HG03139 (cell line): ENCODE measurements at regions not wholly inside any gene's neighbourhood (a gene's known extent, or its start where the extent isn't known, plus 50 kb on each side); places are given as distances from the start of the nearest gene placed in this dataset.
"Not testable (repeated sequence)": the region's sequence is repeated elsewhere in the genome, so short reads cannot be mapped to it uniquely, and the experiment has no call there.

Source experiments
- ATAC-seq: cut with Tn5 transposase; IDR thresholded peaks from one replicate; pipeline ENCODE4 v1.9.1; 2021; ENCODE audit not compliant: unreplicated experiment

GRCh38 chr6:11428371-11428770, 109.2 kb upstream of the TMEM170B start:
- no peak for ATAC-seq

GRCh38 chr6:11427723-11428245, 109.8 kb upstream of the TMEM170B start:
- no peak for ATAC-seq

GRCh38 chr6:11427091-11427722, 110.3 kb upstream of the TMEM170B start:
- no peak for ATAC-seq

- no peak for ATAC-seq
Measured at GRCh38 chr6:11426571-11426970, 111.0 kb upstream of the TMEM170B start.

GRCh38 chr6:11425876-11426275, 111.7 kb upstream of the TMEM170B start:
- ATAC-seq, result no peak

GRCh38 chr6:11425431-11425871, 112.1 kb upstream of the TMEM170B start:
- ATAC-seq, result no peak

- ATAC-seq, result no peak
Measured at GRCh38 chr6:11424395-11425034, 113.0 kb upstream of the TMEM170B start.

- no peak for ATAC-seq
Measured at GRCh38 chr6:11423667-11424066, 113.9 kb upstream of the TMEM170B start.

- ATAC-seq, result no peak
Measured at GRCh38 chr6:11423072-11423471, 114.5 kb upstream of the TMEM170B start.

- ATAC-seq, result no peak
Measured at GRCh38 chr6:11419763-11420453, 117.6 kb upstream of the TMEM170B start.

- no peak for ATAC-seq
Measured at GRCh38 chr6:11418290-11418905, 119.2 kb upstream of the TMEM170B start.

- ATAC-seq, result no peak
Measured at GRCh38 chr6:11416936-11417576, 120.5 kb upstream of the TMEM170B start.

GRCh38 chr6:11416099-11416935, 121.2 kb upstream of the TMEM170B start:
- ATAC-seq, result not testable (repeated sequence)

- no peak for ATAC-seq
Measured at GRCh38 chr6:11415557-11415956, 122.0 kb upstream of the TMEM170B start.

GRCh38 chr6:11414176-11414963, 123.2 kb upstream of the TMEM170B start:
- peak; percentile 56 for ATAC-seq

- ATAC-seq, result no peak
Measured at GRCh38 chr6:11413728-11414127, 123.8 kb upstream of the TMEM170B start.

- ATAC-seq, result no peak
Measured at GRCh38 chr6:11413117-11413687, 124.3 kb upstream of the TMEM170B start.

GRCh38 chr6:11412616-11413015, 124.9 kb upstream of the TMEM170B start:
- no peak for ATAC-seq

- ATAC-seq, result no peak
Measured at GRCh38 chr6:11412011-11412424, 125.5 kb upstream of the TMEM170B start.
